GM23338 (cell line): ENCODE measurements at regions not wholly inside any gene's neighbourhood (a gene's known extent, or its start where the extent isn't known, plus 50 kb on each side); places are given as distances from the start of the nearest gene placed in this dataset.

ENCODE experiments used
- POLR2AphosphoS5 ChIP-seq: IDR thresholded peaks from 2 replicates; pipeline ENCODE4 v1.6.1; 2016; ENCODE audit warnings: antibody characterized with exemption, low read depth
- TF ChIP-seq, protein P1 (sequence below): fragments of 250-450 bp; sonication (Bioruptor Pico); IDR thresholded peaks from 2 replicates; pipeline ENCODE4 v1.5.0; 2020; ENCODE audit warnings: mild to moderate bottlenecking, moderate library complexity

DNA sequence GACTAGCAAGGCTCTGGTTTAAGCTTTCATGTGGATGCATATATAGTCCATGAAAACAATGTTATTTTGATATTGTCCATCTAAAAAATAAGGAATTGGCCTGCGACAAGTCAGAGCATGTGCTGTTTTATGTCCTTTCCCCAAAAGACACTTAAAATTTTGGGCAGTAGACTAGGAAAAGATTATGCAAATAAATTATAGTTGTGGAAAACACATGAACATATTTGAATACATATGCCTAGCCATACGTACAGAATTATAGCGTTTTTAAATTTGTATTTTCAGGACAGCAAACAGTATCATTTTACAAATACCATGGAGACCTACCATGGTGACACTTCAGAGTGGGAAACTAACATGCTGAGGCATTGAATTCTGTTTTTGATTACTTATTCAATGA is 113.8 kb upstream of the SLC5A12 start:
- TF ChIP-seq, protein P1, sequence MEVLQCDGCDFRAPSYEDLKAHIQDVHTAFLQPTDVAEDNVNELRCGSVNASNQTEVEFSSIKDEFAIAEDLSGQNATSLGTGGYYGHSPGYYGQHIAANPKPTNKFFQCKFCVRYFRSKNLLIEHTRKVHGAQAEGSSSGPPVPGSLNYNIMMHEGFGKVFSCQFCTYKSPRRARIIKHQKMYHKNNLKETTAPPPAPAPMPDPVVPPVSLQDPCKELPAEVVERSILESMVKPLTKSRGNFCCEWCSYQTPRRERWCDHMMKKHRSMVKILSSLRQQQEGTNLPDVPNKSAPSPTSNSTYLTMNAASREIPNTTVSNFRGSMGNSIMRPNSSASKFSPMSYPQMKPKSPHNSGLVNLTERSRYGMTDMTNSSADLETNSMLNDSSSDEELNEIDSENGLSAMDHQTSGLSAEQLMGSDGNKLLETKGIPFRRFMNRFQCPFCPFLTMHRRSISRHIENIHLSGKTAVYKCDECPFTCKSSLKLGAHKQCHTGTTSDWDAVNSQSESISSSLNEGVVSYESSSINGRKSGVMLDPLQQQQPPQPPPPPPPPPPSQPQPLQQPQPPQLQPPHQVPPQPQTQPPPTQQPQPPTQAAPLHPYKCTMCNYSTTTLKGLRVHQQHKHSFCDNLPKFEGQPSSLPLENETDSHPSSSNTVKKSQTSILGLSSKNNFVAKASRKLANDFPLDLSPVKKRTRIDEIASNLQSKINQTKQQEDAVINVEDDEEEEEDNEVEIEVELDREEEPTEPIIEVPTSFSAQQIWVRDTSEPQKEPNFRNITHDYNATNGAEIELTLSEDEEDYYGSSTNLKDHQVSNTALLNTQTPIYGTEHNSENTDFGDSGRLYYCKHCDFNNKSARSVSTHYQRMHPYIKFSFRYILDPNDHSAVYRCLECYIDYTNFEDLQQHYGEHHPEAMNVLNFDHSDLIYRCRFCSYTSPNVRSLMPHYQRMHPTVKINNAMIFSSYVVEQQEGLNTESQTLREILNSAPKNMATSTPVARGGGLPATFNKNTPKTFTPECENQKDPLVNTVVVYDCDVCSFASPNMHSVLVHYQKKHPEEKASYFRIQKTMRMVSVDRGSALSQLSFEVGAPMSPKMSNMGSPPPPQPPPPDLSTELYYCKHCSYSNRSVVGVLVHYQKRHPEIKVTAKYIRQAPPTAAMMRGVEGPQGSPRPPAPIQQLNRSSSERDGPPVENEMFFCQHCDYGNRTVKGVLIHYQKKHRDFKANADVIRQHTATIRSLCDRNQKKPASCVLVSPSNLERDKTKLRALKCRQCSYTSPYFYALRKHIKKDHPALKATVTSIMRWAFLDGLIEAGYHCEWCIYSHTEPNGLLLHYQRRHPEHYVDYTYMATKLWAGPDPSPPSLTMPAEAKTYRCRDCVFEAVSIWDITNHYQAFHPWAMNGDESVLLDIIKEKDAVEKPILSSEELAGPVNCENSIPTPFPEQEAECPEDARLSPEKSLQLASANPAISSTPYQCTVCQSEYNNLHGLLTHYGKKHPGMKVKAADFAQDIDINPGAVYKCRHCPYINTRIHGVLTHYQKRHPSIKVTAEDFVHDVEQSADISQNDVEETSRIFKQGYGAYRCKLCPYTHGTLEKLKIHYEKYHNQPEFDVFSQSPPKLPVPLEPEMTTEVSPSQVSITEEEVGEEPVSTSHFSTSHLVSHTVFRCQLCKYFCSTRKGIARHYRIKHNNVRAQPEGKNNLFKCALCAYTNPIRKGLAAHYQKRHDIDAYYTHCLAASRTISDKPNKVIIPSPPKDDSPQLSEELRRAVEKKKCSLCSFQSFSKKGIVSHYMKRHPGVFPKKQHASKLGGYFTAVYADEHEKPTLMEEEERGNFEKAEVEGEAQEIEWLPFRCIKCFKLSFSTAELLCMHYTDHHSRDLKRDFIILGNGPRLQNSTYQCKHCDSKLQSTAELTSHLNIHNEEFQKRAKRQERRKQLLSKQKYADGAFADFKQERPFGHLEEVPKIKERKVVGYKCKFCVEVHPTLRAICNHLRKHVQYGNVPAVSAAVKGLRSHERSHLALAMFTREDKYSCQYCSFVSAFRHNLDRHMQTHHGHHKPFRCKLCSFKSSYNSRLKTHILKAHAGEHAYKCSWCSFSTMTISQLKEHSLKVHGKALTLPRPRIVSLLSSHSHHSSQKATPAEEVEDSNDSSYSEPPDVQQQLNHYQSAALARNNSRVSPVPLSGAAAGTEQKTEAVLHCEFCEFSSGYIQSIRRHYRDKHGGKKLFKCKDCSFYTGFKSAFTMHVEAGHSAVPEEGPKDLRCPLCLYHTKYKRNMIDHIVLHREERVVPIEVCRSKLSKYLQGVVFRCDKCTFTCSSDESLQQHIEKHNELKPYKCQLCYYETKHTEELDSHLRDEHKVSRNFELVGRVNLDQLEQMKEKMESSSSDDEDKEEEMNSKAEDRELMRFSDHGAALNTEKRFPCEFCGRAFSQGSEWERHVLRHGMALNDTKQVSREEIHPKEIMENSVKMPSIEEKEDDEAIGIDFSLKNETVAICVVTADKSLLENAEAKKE (CRISPR knock-in tag): no peak
- TF ChIP-seq POLR2AphosphoS5: no peak
